MCF 10A (cell line): ENCODE measurements at regions not wholly inside any gene's neighbourhood (a gene's known extent, or its start where the extent isn't known, plus 50 kb on each side); places are given as distances from the start of the nearest gene placed in this dataset.

Experiments used
- BruUV-seq: library from RNA; stranded (reverse); fragments of 400-500 nt; replicated peaks from 2 replicates; lab custom pipeline; 2021; lab: Mats Ljungman, UMichigan
- CTCF ChIA-PET: fragments of 300-600 bp; sonication (Branson Sonifier 250); formaldehyde crosslinking; extraction: SDS; loops from one replicate; lab custom pipeline; 2021; ENCODE audit warnings: antibody characterized with exemption, inconsistent platforms; lab: Yijun Ruan, JAX
- POLR2A ChIA-PET: fragments of 300-600, 350-650 bp; sonication (Branson Sonifier 250); formaldehyde crosslinking; extraction: SDS; loops from one replicate; lab custom pipeline; 2020; ENCODE audit warnings: antibody characterized with exemption, inconsistent platforms; lab: Yijun Ruan, JAX
- DNase-seq: peaks from one replicate; pipeline ENCODE4 v3.0.0-alpha.2; 2018; ENCODE audit not compliant: unreplicated experiment
- H3K27ac Mint-ChIP-seq: one replicate; pipeline ENCODE4 v1.8.0; 2022; ENCODE audit warnings: mild to moderate bottlenecking, low read depth, mixed read lengths; ENCODE audit not compliant: unreplicated experiment
- H3K27me3 Mint-ChIP-seq: one replicate; pipeline ENCODE4 v1.8.0; 2022; ENCODE audit warnings: mixed read lengths; ENCODE audit not compliant: insufficient read depth, unreplicated experiment
- H3K36me3 Mint-ChIP-seq: one replicate; pipeline ENCODE4 v1.8.0; 2022; ENCODE audit warnings: mild to moderate bottlenecking, moderate library complexity, mixed read lengths; ENCODE audit not compliant: insufficient read depth, unreplicated experiment
- H3K4me1 Mint-ChIP-seq: one replicate; pipeline ENCODE4 v1.8.0; 2022; ENCODE audit warnings: mixed read lengths; ENCODE audit not compliant: insufficient read depth, unreplicated experiment
- H3K4me3 Mint-ChIP-seq: one replicate; pipeline ENCODE4 v1.8.0; 2022; ENCODE audit warnings: mild to moderate bottlenecking, moderate library complexity, mixed read lengths; ENCODE audit not compliant: unreplicated experiment
- H3K9me3 Mint-ChIP-seq: one replicate; pipeline ENCODE4 v1.8.0; 2022; ENCODE audit warnings: mixed read lengths; ENCODE audit not compliant: unreplicated experiment
- intact Hi-C: fragments of 100-400 bp; cut with micrococcal nuclease; formaldehyde crosslinking; loops from 2 replicates; pipeline ENCODE4 v1.14.1; 2022
- TF ChIP-seq, protein P1 (sequence below): fragments of 200-600 bp; IDR thresholded peaks from one replicate; pipeline ENCODE4 v1.8.0; 2022; ENCODE audit warnings: antibody characterized with exemption, mild to moderate bottlenecking; ENCODE audit not compliant: unreplicated experiment

DNA sequence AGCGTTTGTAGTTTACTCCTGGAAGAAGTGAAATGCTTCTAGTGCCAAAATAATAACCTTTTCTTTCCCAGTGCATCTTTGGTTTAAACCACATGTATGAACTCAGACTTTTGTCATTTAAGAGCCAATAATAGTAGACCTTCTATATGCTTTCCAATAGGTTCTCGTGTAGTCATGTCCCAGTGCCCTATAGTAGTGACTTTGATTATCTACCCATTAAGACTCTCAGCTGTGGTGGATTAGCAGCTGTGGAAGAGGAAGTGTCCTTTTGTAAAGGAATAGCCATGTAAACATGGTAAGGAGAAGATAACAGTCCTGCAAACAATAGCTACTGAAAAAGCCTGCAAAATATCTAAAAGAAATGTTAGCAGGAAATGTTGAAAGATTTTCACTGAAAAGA, 765.3 kb downstream of the MTRR start:
- H3K27ac Mint-ChIP-seq = no peak overlapping the region
- no peaks in the 10 kb centered on the region for H3K27me3 Mint-ChIP-seq
- CTCF ChIA-PET = interaction anchor here (0.6 kb wide), 1 partner anchor 283 kb away, joined by 3 read pairs; no protein-coding TSS in a partner anchor
- H3K36me3 Mint-ChIP-seq = no peaks in the 10 kb centered on the region
- no peaks in the 10 kb centered on the region for H3K4me1 Mint-ChIP-seq
- TF ChIP-seq, protein P1, sequence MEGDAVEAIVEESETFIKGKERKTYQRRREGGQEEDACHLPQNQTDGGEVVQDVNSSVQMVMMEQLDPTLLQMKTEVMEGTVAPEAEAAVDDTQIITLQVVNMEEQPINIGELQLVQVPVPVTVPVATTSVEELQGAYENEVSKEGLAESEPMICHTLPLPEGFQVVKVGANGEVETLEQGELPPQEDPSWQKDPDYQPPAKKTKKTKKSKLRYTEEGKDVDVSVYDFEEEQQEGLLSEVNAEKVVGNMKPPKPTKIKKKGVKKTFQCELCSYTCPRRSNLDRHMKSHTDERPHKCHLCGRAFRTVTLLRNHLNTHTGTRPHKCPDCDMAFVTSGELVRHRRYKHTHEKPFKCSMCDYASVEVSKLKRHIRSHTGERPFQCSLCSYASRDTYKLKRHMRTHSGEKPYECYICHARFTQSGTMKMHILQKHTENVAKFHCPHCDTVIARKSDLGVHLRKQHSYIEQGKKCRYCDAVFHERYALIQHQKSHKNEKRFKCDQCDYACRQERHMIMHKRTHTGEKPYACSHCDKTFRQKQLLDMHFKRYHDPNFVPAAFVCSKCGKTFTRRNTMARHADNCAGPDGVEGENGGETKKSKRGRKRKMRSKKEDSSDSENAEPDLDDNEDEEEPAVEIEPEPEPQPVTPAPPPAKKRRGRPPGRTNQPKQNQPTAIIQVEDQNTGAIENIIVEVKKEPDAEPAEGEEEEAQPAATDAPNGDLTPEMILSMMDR = no peak
- intact Hi-C loops = no loop called here
- POLR2A ChIA-PET = no interaction called here
- no peaks in the 10 kb centered on the region for H3K9me3 Mint-ChIP-seq
- no TSS peak for BruUV-seq
- no peak overlapping the region for H3K4me3 Mint-ChIP-seq
- DNase-seq = no peak

DNA sequence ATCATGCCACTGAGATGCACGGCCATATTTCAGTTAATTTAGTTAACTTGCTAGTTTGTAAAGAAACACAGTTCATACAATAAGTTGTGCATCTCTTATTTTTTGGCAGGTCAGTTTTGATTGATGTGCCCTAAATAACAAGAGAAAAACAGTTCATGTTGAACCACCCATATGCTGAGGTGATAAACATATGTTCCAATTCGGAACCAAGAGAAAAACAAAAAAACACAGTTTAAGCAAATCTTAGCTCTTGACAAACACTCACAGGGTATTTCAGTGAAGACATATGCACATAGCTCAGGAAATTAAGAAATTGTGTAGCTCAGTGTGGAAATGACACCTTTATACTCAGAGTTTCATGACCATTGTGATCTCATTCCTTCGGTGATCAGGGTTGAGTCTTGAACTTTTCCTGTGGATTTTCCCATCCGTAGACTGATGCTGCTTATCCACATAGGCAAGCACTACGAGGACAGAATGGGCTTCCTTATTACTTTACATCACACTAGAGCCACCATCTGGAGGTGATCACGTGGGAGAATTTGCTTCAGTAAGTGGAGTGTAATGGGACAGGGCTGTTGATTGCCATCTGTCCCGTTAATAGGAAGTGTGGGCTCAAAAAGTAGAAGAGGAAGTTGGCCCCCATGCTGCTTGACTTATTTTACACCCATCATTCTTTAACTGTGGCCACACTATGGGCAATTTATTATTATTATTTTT, 773.0 kb downstream of the MTRR start:
- Mint-ChIP-seq H3K9me3 (no peaks in the 10 kb centered on the region), H3K27me3 (no peaks in the 10 kb centered on the region), H3K36me3 (no peaks in the 10 kb centered on the region), H3K4me1 (no peaks in the 10 kb centered on the region), H3K4me3 (no peak overlapping the region), H3K27ac (no peak overlapping the region)
- ChIA-PET CTCF (no interaction called here), POLR2A (no interaction called here)
- BruUV-seq = no TSS peak
- TF ChIP-seq, protein P1 = no peak
- intact Hi-C loops = no loop called here
- no peak for DNase-seq

DNA sequence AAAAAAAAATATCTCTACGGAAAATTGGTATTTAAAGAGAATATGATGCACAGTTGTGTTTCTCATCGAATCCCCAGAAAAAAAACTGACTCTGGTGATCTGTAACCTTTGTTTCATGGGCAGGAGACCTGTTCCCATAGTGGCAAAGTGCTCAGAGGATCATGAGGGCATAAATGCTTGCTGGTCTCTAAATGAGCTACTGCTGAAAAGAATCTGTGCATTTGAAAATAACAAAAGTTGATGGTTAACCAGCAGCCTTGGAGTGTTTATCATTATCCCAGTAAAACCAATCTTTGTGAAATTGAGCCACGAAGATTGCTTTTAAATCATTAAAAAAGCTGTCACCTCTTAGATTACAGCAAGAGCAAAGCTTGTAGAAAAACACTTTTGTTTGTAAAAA, 775.4 kb downstream of the MTRR start:
- Mint-ChIP-seq H3K4me1 (no peaks in the 10 kb centered on the region), H3K9me3 (peaks cover under 1% of the 10 kb centered on the region), H3K27ac (no peak overlapping the region), H3K27me3 (no peaks in the 10 kb centered on the region), H3K4me3 (no peak overlapping the region), H3K36me3 (no peaks in the 10 kb centered on the region)
- DNase-seq = no peak
- ChIA-PET POLR2A (no interaction called here), CTCF (interaction anchor here (0.5 kb wide), 1 partner anchor 170 kb away, joined by 3 read pairs; no protein-coding TSS in a partner anchor)
- intact Hi-C loops = no loop called here
- TF ChIP-seq, protein P1 = no peak
- BruUV-seq = no TSS peak

DNA sequence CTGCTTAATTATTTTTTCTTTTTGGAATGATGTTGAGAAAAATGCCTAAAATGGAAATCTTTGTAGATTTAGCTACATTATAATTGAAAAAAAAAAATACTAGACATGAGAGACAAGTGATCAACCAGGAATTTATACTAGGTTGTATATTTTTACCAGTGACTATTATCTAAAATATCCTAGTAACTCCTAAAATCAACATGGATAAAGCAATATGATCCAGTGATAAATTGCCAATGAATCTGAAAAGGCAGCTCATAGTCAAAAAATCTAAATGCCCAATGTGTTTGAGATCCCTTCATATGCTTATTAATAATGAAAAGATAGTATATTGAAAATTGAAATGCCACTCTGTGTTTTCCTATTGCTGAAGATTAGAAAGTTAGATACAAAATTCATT, 778.2 kb downstream of the MTRR start:
- Mint-ChIP-seq H3K4me1 (peaks cover 12% of the 10 kb centered on the region), H3K36me3 (no peaks in the 10 kb centered on the region), H3K9me3 (peaks cover 8% of the 10 kb centered on the region), H3K4me3 (no peak overlapping the region), H3K27me3 (no peaks in the 10 kb centered on the region), H3K27ac (no peak overlapping the region)
- intact Hi-C loops = no loop called here
- DNase-seq = no peak
- TF ChIP-seq, protein P1 = no peak
- CTCF ChIA-PET = no interaction called here
- POLR2A ChIA-PET = no interaction called here
- BruUV-seq = no TSS peak
